ENCODE measurements at regions not wholly inside any gene's neighbourhood (a gene's known extent, or its start where the extent isn't known, plus 50 kb on each side); places are given as distances from the start of the nearest gene placed in this dataset.
"Not testable (repeated sequence)": the region's sequence is repeated elsewhere in the genome, so short reads cannot be mapped to it uniquely, and the experiment has no call there.

GRCh38 chr7:65795392-65795716 is 77.5 kb upstream of the VKORC1L1 start:
- H2AFZ ChIP-seq (ENCODE audit: low read length); FAIRE-seq; H3K14ac ChIP-seq (ENCODE audit: insufficient read length); H3K23ac ChIP-seq (ENCODE audit: insufficient read length); DNase-seq (ENCODE audit: low read depth in 1 of 2, low spot score in 2 of 2); H3K9ac ChIP-seq (replicated peaks in 1 of 4; ENCODE audit: extremely low read depth in 1 of 4, low read depth in 3 of 4, low read length in 3 of 4); H3K23me2 ChIP-seq (ENCODE audit: low read depth, low read length); H3K79me1 ChIP-seq (ENCODE audit: low read depth, low read length); H3K79me2 ChIP-seq (ENCODE audit: control insufficient read depth in 1 of 2, insufficient read depth in 2 of 2, low read length in 2 of 2); H3K27me3 ChIP-seq (replicated peaks in 1 of 4; ENCODE audit: control insufficient read depth in 3 of 4, extremely low read depth in 1 of 4, insufficient read depth in 3 of 4, low read length in 3 of 4); H4K91ac ChIP-seq (replicated peaks; ENCODE audit: insufficient read length, low read length); H4K5ac ChIP-seq (ENCODE audit: insufficient read length, low read depth, low read length); H2BK12ac ChIP-seq (ENCODE audit: low read depth, low read length); H3K27ac ChIP-seq (ENCODE audit: low read depth, low read length); H3K36me3 ChIP-seq (ENCODE audit: control insufficient read depth in 2 of 4, insufficient read depth in 4 of 4, low read length in 3 of 4); H2AK5ac ChIP-seq (ENCODE audit: low read depth, low read length); H4K20me1 ChIP-seq (replicated peaks in 1 of 2; ENCODE audit: control insufficient read depth in 1 of 2, insufficient read depth in 2 of 2, low read length in 2 of 2); H3K4me1 ChIP-seq (replicated peaks in 1 of 4; ENCODE audit: control insufficient read depth in 3 of 4, insufficient read depth in 4 of 4, low read length in 3 of 4); POLR2A ChIA-PET (ENCODE audit: partially characterized antibody); H3K56ac ChIP-seq (replicated peaks; ENCODE audit: insufficient read length, low read depth, low read length); H3K4me2 ChIP-seq (ENCODE audit: insufficient read depth in 1 of 2, low read depth in 2 of 2, low read length in 2 of 2); H2BK120ac ChIP-seq (replicated peaks; ENCODE audit: low read depth, low read length); H3K4ac ChIP-seq (replicated peaks; ENCODE audit: insufficient read length, low read depth, low read length); H2BK20ac ChIP-seq (ENCODE audit: low read length); H3K18ac ChIP-seq (ENCODE audit: extremely low read depth, low read length); H3K4me3 ChIP-seq (ENCODE audit: extremely low read depth in 1 of 4, insufficient read depth in 2 of 4, low read depth in 3 of 4, low read length in 4 of 4); H2BK15ac ChIP-seq (ENCODE audit: low read length); H4K8ac ChIP-seq (ENCODE audit: extremely low read depth, insufficient read depth, low read length); H2BK5ac ChIP-seq (ENCODE audit: low read depth, low read length); H3K9me3 ChIP-seq (ENCODE audit: insufficient read depth in 2 of 2, low read depth in 1 of 2, low read length in 1 of 2): not testable (repeated sequence)
- 90% methylated on average over 4 of the region's 4 CpGs; no CpG with 5 or more reads in 1 of the 2 experiments for WGBS, 2 experiments (ENCODE audit: extremely low coverage in 1 of 2, insufficient coverage in 1 of 2, insufficient read length in 1 of 2, insufficient replicate concordance in 2 of 2, low coverage in 1 of 2, low lambda C conversion rate in 2 of 2, missing lambda C conversion rate in 1 of 2)
- CTCF ChIA-PET (ENCODE audit: partially characterized antibody) = interaction anchor here (1.2 kb wide), 1 partner anchor 22 kb away, joined by 5 read pairs; no protein-coding TSS in a partner anchor

All from H1 (cell line).